GM23338 (cell line): ENCODE measurements at regions not wholly inside any gene's neighbourhood (a gene's known extent, or its start where the extent isn't known, plus 50 kb on each side); places are given as distances from the start of the nearest gene placed in this dataset.

Source experiments
- ATAC-seq: fragments of 200-7000 bp; cut with Tn5 transposase; 3 replicates; pipeline ENCODE4 v1.9.1; 2020
- DNase-seq: peaks from one replicate; pipeline ENCODE4 v3.0.0-alpha.2; 2015; ENCODE audit warnings: low spot score
- H2AFZ ChIP-seq: fragments of 200-600 bp; sonication (generic); 2 replicates; pipeline ENCODE4 v1.8.0; 2016; ENCODE audit warnings: antibody characterized with exemption, mild to moderate bottlenecking, moderate library complexity
- H3F3A ChIP-seq: fragments of 200-600 bp; sonication (generic); replicated peaks from 2 replicates; pipeline ENCODE4 v1.8.0; 2017; ENCODE audit warnings: antibody characterized with exemption, mixed run types, low read depth
- H3K27ac ChIP-seq: fragments of 200-600 bp; sonication (generic); 2 replicates; pipeline ENCODE4 v1.6.1; 2016; ENCODE audit warnings: low read depth
- H3K27me3 ChIP-seq: fragments of 200-600 bp; sonication (generic); 2 replicates; pipeline ENCODE4 v1.8.0; 2016; ENCODE audit warnings: mild to moderate bottlenecking, mixed run types, moderate library complexity; ENCODE audit not compliant: insufficient read depth
- H3K36me3 ChIP-seq: fragments of 200-600 bp; sonication (generic); 2 replicates; pipeline ENCODE4 v1.8.0; 2016; ENCODE audit warnings: mild to moderate bottlenecking; ENCODE audit not compliant: insufficient read depth
- H3K4me1 ChIP-seq: fragments of 200-600 bp; sonication (generic); 2 replicates; pipeline ENCODE4 v1.8.0; 2016; ENCODE audit warnings: mild to moderate bottlenecking, moderate library complexity; ENCODE audit not compliant: insufficient read depth
- H3K4me2 ChIP-seq: fragments of 200-600 bp; sonication (generic); 2 replicates; pipeline ENCODE4 v1.7.1; 2017; ENCODE audit warnings: mixed run types
- H3K4me3 ChIP-seq: fragments of 200-600 bp; sonication (generic); 2 replicates; pipeline ENCODE4 v1.6.1; 2016; ENCODE audit warnings: mixed run types
- H3K79me2 ChIP-seq: fragments of 200-600 bp; sonication (generic); replicated peaks from 2 replicates; pipeline ENCODE4 v1.8.0; 2017; ENCODE audit warnings: mild to moderate bottlenecking; ENCODE audit not compliant: insufficient read depth
- H3K9me2 ChIP-seq: fragments of 200-600 bp; sonication (generic); 2 replicates; pipeline ENCODE4 v1.8.0; 2017; ENCODE audit not compliant: insufficient read depth
- H4K20me1 ChIP-seq: fragments of 200-600 bp; sonication (generic); replicated peaks from 2 replicates; pipeline ENCODE4 v1.8.0; 2017; ENCODE audit warnings: mild to moderate bottlenecking; ENCODE audit not compliant: insufficient read depth
- H3K27ac Mint-ChIP-seq: 2 replicates; pipeline ENCODE4 v1.8.0; 2020; ENCODE audit warnings: inconsistent platforms, mild to moderate bottlenecking, moderate library complexity, mixed read lengths
- H3K27me3 Mint-ChIP-seq: 3 replicates; pipeline ENCODE4 v1.8.0; 2022; ENCODE audit warnings: low read depth, mild to moderate bottlenecking, moderate library complexity, mixed read lengths, inconsistent platforms; ENCODE audit not compliant: insufficient read depth, poor library complexity
- H3K36me3 Mint-ChIP-seq: 3 replicates; pipeline ENCODE4 v1.8.0; 2021; ENCODE audit warnings: low read depth, mild to moderate bottlenecking, inconsistent platforms, moderate library complexity, mixed read lengths
- H3K4me1 Mint-ChIP-seq: 3 replicates; pipeline ENCODE4 v1.8.0; 2020; ENCODE audit warnings: mild to moderate bottlenecking, inconsistent platforms, mixed read lengths
- H3K4me3 Mint-ChIP-seq: 3 replicates; pipeline ENCODE4 v1.8.0; 2021; ENCODE audit warnings: moderate library complexity, mild to moderate bottlenecking, inconsistent platforms, mixed read lengths
- H3K9me3 Mint-ChIP-seq: 3 replicates; pipeline ENCODE4 v1.8.0; 2020; ENCODE audit warnings: moderate library complexity, mild to moderate bottlenecking, inconsistent platforms, mixed read lengths
- CREB1 ChIP-seq: fragments of 250-450 bp; sonication (Bioruptor Pico); IDR thresholded peaks from 2 replicates; pipeline ENCODE4 v1.5.0; 2020; ENCODE audit warnings: low read depth, mild to moderate bottlenecking, moderate library complexity
- CTCF ChIP-seq, 2 experiments: fragments of 200-600 bp in 1 of 2; sonication (generic) in 1 of 2; conservative IDR thresholded peaks; 2 replicates each; pipeline versions ENCODE4 v1.5.1 to v1.6.1; 2016 to 2017; ENCODE audit warnings: antibody characterized with exemption in 2 of 2, low read depth in 2 of 2, mild to moderate bottlenecking in 2 of 2, moderate library complexity in 1 of 2
- ETS1 ChIP-seq: IDR thresholded peaks from 2 replicates; pipeline ENCODE4 v1.6.1; 2016; ENCODE audit warnings: antibody characterized with exemption
- EZH2 ChIP-seq: fragments of 200-600 bp; sonication (generic); IDR thresholded peaks from one replicate; pipeline ENCODE4 v1.8.0; 2017; ENCODE audit warnings: antibody characterized with exemption, mild to moderate bottlenecking, low read depth; ENCODE audit not compliant: unreplicated experiment
- EZH2phosphoT487 ChIP-seq: fragments of 200-600 bp; sonication (generic); IDR thresholded peaks from one replicate; pipeline ENCODE4 v1.8.1; 2018; ENCODE audit warnings: antibody characterized with exemption; ENCODE audit not compliant: unreplicated experiment
- JUNB ChIP-seq: IDR thresholded peaks from one replicate; pipeline ENCODE4 v1.6.1; 2016; ENCODE audit warnings: antibody characterized with exemption; ENCODE audit not compliant: unreplicated experiment
- NANOG ChIP-seq: IDR thresholded peaks from 2 replicates; pipeline ENCODE4 v1.6.1; 2016; ENCODE audit warnings: antibody characterized with exemption, borderline replicate concordance
- POLR2AphosphoS5 ChIP-seq: IDR thresholded peaks from 2 replicates; pipeline ENCODE4 v1.6.1; 2016; ENCODE audit warnings: antibody characterized with exemption, low read depth
- REST ChIP-seq: IDR thresholded peaks from one replicate; pipeline ENCODE4 v1.6.1; 2018; ENCODE audit warnings: antibody characterized with exemption; ENCODE audit not compliant: unreplicated experiment
- STAT1 ChIP-seq: IDR thresholded peaks from one replicate; pipeline ENCODE4 v1.6.1; 2016; ENCODE audit warnings: antibody characterized with exemption; ENCODE audit not compliant: unreplicated experiment
- ZNF114 ChIP-seq: fragments of 250-450 bp; sonication (Bioruptor Pico); IDR thresholded peaks from 2 replicates; pipeline ENCODE4 v1.5.0; 2020; ENCODE audit warnings: mild to moderate bottlenecking, moderate library complexity
- ZNF331 ChIP-seq: fragments of 250-450 bp; sonication (Bioruptor Pico); IDR thresholded peaks from 2 replicates; pipeline ENCODE4 v1.5.0; 2020; ENCODE audit warnings: low read depth, mild to moderate bottlenecking, moderate library complexity
- ZNF462 ChIP-seq: fragments of 250-450 bp; sonication (Bioruptor Pico); IDR thresholded peaks from 2 replicates; pipeline ENCODE4 v1.5.0; 2020; ENCODE audit warnings: mild to moderate bottlenecking, moderate library complexity

GRCh38 chr6:100084316-100084990 is 90.4 kb upstream of the MCHR2 start:
- Mint-ChIP-seq H3K4me3 (no peak overlapping the region), H3K27me3 (no peaks in the 10 kb centered on the region), H3K27ac (no peak overlapping the region), H3K4me1 (no peaks in the 10 kb centered on the region), H3K9me3 (no peaks in the 10 kb centered on the region; the same call in 2 of the 3 replicates), H3K36me3 (no peaks in the 10 kb centered on the region)
- no peak overlapping the region for H2AFZ ChIP-seq
- no peak overlapping the region for H3K27ac ChIP-seq
- no peaks in the 10 kb centered on the region for H4K20me1 ChIP-seq
- H3K4me1 ChIP-seq = no peaks in the 10 kb centered on the region
- no peaks in the 10 kb centered on the region for H3F3A ChIP-seq
- no peak overlapping the region for H3K4me3 ChIP-seq
- H3K4me2 ChIP-seq = no peak overlapping the region
- H3K36me3 ChIP-seq = no peaks in the 10 kb centered on the region
- ATAC-seq (no peak), DNase-seq (no peak)
- no peaks in the 10 kb centered on the region for H3K27me3 ChIP-seq
- no peaks in the 10 kb centered on the region for H3K9me2 ChIP-seq
- no peaks in the 10 kb centered on the region for H3K79me2 ChIP-seq
- TF ChIP-seq ETS1 (no peak), POLR2AphosphoS5 (no peak), JUNB (no peak), ZNF331 (CRISPR knock-in tag) (no peak), REST (no peak), ZNF462 (CRISPR knock-in tag) (no peak), STAT1 (no peak), EZH2 (no peak), EZH2phosphoT487 (no peak), CREB1 (no peak), CTCF (conservative IDR thresholded peaks at IDR 0.05; ENCODE audit: low read depth in 2 of 2) (no peak), NANOG (no peak), ZNF114 (CRISPR knock-in tag) (no peak)
